Activated naive CD4-positive, alpha-beta T cell treated with anti-CD3 and anti-CD28 coated beads, Interleukin-2, amount 50 U/mL, for 72 hours (primary cell): ENCODE measurements at regions not wholly inside any gene's neighbourhood (a gene's known extent, or its start where the extent isn't known, plus 50 kb on each side); places are given as distances from the start of the nearest gene placed in this dataset.

ENCODE experiments used
- ATAC-seq, 2 donors: fragments of 150-1000 bp; cut with Tn5 transposase; 2 replicates each; pipeline ENCODE4 v1.10.0; 2021; ENCODE audit warnings: mild to moderate bottlenecking in 2 of 2, moderate library complexity in 2 of 2
- DNase-seq, 2 donors: peaks; one replicate each; pipeline ENCODE4 v3.0.0; 2021 to 2022; ENCODE audit warnings: low spot score in 2 of 2
- H3K27ac Mint-ChIP-seq, 2 donors: one replicate each; pipeline ENCODE4 v1.8.0; 2022; ENCODE audit warnings: mild to moderate bottlenecking in 2 of 2, mixed read lengths in 2 of 2
- H3K36me3 Mint-ChIP-seq, 2 donors: one replicate each; pipeline ENCODE4 v1.8.0; 2022; ENCODE audit warnings: mixed read lengths in 2 of 2
- H3K9me3 Mint-ChIP-seq, 2 donors: one replicate each; pipeline ENCODE4 v1.8.0; 2022; ENCODE audit warnings: mixed read lengths in 2 of 2

- no peak for ATAC-seq
- Mint-ChIP-seq H3K27ac (no peak overlapping the region), H3K9me3 (peaks cover 23 to 25% of the 10 kb centered on the region in 2 donors), H3K36me3 (peaks cover 0 to 7% of the 10 kb centered on the region in 2 donors)
- DNase-seq, result no peak
Measured at GRCh38 chr3:147030274-147030673, 376.1 kb downstream of the ZIC4 start.

DNA sequence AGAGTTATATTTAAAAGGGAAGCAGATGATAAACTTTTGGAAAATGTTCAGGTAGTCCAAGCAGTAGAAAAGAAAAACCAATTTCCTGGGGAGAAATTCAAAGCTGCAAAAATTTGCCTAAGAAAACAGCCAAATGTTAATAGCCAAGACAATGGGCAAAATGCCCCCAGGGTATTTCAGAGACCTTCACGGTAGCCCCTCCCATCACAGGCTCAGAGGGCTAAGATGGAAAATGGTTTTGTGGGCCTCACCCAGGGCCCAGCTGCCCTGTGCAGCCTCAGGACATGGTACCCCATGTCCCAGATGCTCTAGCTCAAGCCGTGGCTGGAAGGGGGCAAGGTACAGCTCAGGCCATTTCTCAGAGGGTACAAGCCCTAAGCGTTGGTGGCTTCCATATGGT lies 391.0 kb downstream of the ZIC4 start:
- Mint-ChIP-seq H3K36me3 (peaks cover 0 to 8% of the 10 kb centered on the region in 2 donors), H3K27ac (no peak overlapping the region), H3K9me3 (peaks cover 0 to 9% of the 10 kb centered on the region in 2 donors)
- ATAC-seq (no peak), DNase-seq (no peak)

DNA sequence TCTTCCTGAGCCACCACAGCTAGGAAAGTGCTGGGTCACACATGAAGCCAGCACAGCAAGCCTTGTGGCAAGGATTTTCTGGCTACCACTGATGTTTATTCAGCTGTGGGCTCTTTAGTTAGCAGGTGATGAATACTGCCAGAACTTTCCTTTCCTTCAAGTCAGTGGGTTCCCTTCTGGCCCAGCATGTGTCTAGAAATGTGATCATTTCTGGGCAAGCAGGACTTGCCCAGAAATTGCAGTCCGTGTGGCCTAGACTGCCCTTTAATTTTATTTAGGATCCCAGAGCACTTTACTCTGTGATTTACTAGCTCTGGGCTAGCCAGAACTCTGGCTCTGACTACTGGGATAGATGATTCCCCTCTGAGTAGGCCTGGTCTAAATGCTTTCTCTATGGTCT lies 397.5 kb downstream of the ZIC4 start:
- no peak overlapping the region for H3K27ac Mint-ChIP-seq
- H3K36me3 Mint-ChIP-seq, result no peaks in the 10 kb centered on the region
- DNase-seq, result no peak
- H3K9me3 Mint-ChIP-seq, result peaks cover 10 to 32% of the 10 kb centered on the region in 2 donors
- no peak for ATAC-seq

GRCh38 chr3:147008458-147008857 lies 397.9 kb downstream of the ZIC4 start:
- no peak overlapping the region for H3K27ac Mint-ChIP-seq
- no peaks in the 10 kb centered on the region for H3K36me3 Mint-ChIP-seq
- peaks cover 10 to 32% of the 10 kb centered on the region in 2 donors for H3K9me3 Mint-ChIP-seq
- DNase-seq, result no peak
- no peak for ATAC-seq

GRCh38 chr3:147007736-147008245 lies 398.6 kb downstream of the ZIC4 start:
- no peak overlapping the region for H3K27ac Mint-ChIP-seq
- no peaks in the 10 kb centered on the region for H3K36me3 Mint-ChIP-seq
- DNase-seq (no peak), ATAC-seq (no peak)
- H3K9me3 Mint-ChIP-seq, result peaks cover 10 to 32% of the 10 kb centered on the region in 2 donors

DNA sequence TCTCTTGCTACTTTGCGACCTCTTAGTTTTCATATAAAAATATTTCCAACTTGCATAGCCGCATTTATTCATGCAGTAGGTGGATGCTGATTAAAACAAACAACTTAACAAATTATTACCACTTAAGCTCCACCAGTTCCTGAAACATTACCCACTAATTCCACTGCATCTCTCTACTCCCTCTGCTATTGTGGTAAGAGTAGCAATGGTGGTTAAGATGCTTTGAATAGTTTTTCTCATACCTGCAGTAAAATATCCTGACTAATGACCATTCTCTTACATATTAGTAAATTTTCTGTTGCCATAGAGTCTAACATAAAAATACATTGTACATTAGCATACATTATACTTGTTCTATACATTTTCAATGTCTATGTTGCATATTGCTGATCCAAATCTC lies 397.6 kb upstream of the PLSCR5 start:
- H3K9me3 Mint-ChIP-seq, result peaks cover 15 to 23% of the 10 kb centered on the region in 2 donors
- no peak for ATAC-seq
- no peaks in the 10 kb centered on the region for H3K36me3 Mint-ChIP-seq
- no peak overlapping the region for H3K27ac Mint-ChIP-seq
- DNase-seq, result no peak

DNA sequence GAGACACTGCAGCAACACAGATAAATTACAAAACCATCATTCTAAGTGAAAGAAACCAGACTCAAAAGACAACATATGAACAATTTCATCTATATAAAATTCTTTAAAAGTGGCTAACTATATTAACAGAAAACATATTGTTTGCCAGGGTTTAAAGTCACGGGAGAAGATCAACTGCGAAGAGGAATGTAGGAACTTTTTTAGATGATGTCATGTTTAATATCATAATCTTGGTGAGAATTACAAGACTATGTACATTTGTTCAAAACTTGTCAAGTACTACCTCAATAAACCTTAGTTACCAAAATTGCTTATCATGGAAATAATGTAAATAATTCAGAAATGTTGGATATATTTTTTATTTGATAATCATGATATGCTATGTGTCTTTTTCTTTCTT lies 395.1 kb upstream of the PLSCR5 start:
- no peaks in the 10 kb centered on the region for H3K36me3 Mint-ChIP-seq
- no peak overlapping the region for H3K27ac Mint-ChIP-seq
- DNase-seq, result no peak
- ATAC-seq, result no peak
- peaks cover 3 to 14% of the 10 kb centered on the region in 2 donors for H3K9me3 Mint-ChIP-seq

GRCh38 chr3:146991907-146992306 lies 386.8 kb upstream of the PLSCR5 start:
- Mint-ChIP-seq H3K36me3 (no peaks in the 10 kb centered on the region), H3K9me3 (peaks cover 4 to 17% of the 10 kb centered on the region in 2 donors), H3K27ac (no peak overlapping the region)
- ATAC-seq (no peak), DNase-seq (no peak)

DNA sequence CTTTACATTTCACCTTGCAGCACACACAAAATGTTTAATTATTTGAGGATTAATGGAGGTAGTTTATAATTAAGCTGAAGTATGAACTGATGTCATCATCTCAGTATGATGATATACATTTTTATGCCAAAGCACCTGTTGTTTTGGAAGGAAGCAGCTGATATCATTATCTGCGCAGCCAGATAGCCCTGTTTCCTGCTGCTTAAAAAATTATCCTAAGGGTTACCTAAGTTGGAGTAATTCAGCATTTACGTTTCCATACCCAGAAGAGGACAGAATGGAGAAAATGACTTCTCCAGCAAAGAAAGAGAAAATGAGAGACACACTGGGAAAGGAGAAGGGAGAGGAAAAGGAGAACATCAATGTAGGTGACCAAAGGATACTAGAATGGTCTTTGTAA lies 370.3 kb upstream of the PLSCR5 start:
- Mint-ChIP-seq H3K9me3 (peaks cover 0 to 8% of the 10 kb centered on the region in 2 donors), H3K27ac (no peak overlapping the region), H3K36me3 (no peaks in the 10 kb centered on the region)
- no peak for DNase-seq
- ATAC-seq, result no peak

GRCh38 chr3:146975032-146975431 lies 369.9 kb upstream of the PLSCR5 start:
- no peaks in the 10 kb centered on the region for H3K36me3 Mint-ChIP-seq
- no peak overlapping the region for H3K27ac Mint-ChIP-seq
- DNase-seq, result no peak
- no peak for ATAC-seq
- peaks cover 0 to 10% of the 10 kb centered on the region in 2 donors for H3K9me3 Mint-ChIP-seq

DNA sequence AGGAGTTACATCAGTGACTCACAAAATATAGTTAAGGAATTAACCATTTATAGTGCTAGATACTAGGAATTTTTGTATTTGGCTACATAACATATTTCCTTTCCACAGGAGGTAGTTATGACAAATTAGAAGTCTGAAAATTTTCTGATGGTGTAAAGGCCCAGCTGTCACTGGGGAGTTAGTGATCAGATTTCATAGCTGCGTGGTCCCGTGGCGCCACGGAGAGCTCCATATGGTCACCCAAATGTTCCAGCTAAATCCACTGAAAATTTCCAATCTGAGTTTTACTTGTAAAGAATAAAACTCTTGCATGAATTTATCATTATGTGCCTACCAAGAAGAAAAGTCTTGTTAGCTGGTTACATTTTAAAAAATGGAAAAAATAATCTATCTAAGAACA lies 368.9 kb upstream of the PLSCR5 start:
- no peak overlapping the region for H3K27ac Mint-ChIP-seq
- H3K9me3 Mint-ChIP-seq, result peaks cover 1 to 12% of the 10 kb centered on the region in 2 donors
- DNase-seq, result no peak
- no peak for ATAC-seq
- H3K36me3 Mint-ChIP-seq, result no peaks in the 10 kb centered on the region

- DNase-seq (no peak), ATAC-seq (no peak)
- no peak overlapping the region for H3K27ac Mint-ChIP-seq
- no peaks in the 10 kb centered on the region for H3K36me3 Mint-ChIP-seq
- peaks cover 6 to 16% of the 10 kb centered on the region in 2 donors for H3K9me3 Mint-ChIP-seq
Measured at GRCh38 chr3:146972726-146973125, 367.6 kb upstream of the PLSCR5 start.

DNA sequence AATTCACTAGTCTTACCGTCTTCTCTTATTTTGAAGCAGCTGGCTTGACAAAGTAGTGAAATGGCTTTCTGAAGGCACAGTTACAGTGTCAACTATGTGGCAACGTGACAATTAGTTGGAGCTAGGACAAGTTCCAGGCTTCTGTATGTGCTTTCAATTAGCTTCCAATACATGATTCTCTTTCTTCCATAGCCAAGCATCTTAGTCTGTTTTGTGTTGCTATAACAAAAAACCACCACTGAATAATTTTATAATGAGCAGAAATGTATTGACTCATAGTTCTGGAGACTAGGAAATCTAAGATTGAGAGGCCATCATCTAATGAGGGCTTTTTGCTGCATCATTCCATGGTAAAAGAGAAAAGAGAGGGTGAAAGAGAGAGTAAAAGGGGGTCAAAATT lies 365.1 kb upstream of the PLSCR5 start:
- Mint-ChIP-seq H3K27ac (no peak overlapping the region), H3K9me3 (peaks cover 6 to 13% of the 10 kb centered on the region in 2 donors), H3K36me3 (no peaks in the 10 kb centered on the region)
- DNase-seq, result no peak
- no peak for ATAC-seq

GRCh38 chr3:146969356-146969755 lies 364.2 kb upstream of the PLSCR5 start:
- DNase-seq, result no peak
- H3K27ac Mint-ChIP-seq, result no peak overlapping the region
- no peak for ATAC-seq
- H3K36me3 Mint-ChIP-seq, result no peaks in the 10 kb centered on the region
- peaks cover 10 to 17% of the 10 kb centered on the region in 2 donors for H3K9me3 Mint-ChIP-seq

- Mint-ChIP-seq H3K9me3 (peaks cover 12 to 25% of the 10 kb centered on the region in 2 donors), H3K27ac (no peak overlapping the region), H3K36me3 (no peaks in the 10 kb centered on the region)
- ATAC-seq, result no peak
- no peak for DNase-seq
Measured at GRCh38 chr3:146968204-146968651, 363.1 kb upstream of the PLSCR5 start.

DNA sequence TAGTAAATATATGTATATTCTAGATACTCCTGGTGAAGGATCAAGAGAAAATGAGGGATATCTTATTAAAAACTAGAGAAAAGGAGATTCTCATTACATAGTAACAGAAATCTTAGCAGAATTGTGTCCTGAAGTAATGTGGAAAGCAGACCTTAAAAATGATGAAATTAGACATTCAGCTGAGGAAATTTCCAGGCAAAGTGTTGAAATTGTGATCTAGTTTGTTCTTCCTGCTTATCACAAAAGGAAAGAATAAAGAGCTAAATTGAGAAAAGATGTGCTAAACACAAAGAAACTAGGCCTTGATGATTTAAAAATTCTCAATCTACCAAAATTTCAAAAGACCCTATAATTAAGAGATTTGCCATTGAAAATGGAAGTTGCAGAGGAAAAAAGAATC lies 362.6 kb upstream of the PLSCR5 start:
- DNase-seq (no peak), ATAC-seq (no peak)
- Mint-ChIP-seq H3K9me3 (peaks cover 12 to 28% of the 10 kb centered on the region in 2 donors), H3K36me3 (no peaks in the 10 kb centered on the region), H3K27ac (no peak overlapping the region)

DNA sequence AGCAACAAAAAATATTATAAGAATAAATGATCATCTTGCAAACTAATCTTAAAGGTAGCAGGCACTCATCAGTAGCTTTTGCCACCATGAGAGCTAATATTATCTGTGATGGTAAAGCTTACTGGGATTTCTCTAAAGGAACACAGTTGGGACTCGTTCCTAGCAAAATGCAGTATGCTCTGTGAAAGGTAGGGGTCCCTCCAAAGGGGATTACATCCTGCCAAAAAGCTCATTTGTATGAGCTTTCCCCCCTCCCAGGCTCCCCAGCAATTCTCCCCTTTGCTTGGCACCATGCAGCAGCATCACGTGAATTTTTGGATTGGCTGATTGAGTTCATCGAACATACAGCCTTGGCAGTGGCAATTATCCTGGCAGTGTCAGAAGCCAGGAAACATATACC lies 361.0 kb upstream of the PLSCR5 start:
- Mint-ChIP-seq H3K36me3 (no peaks in the 10 kb centered on the region), H3K27ac (no peak overlapping the region), H3K9me3 (peaks cover 12 to 25% of the 10 kb centered on the region in 2 donors)
- ATAC-seq, result no peak
- DNase-seq, result no peak

DNA sequence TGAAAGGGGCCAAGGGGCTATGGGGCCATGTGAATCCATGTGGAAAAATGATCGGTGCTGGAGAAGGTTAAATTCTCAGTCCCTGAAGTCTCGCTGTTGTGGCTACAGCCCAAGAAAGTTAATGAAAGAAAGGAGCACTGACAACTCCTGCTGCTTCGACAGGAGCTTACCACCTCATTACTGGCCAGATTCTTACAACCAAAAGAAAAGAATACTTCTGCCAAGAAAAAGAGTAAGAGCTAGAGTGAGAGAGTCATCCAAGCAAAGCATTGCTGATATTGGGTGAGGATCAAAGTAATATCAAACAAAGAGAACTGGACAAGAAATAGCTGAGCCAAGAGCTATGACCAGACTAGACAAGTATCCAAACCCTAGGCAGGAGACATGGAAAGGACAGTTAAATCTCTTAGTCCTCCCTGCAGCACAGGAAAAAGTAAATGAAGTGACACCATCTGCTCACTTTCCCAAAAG lies 348.4 kb upstream of the PLSCR5 start:
- DNase-seq (no peak), ATAC-seq (no peak)
- H3K9me3 Mint-ChIP-seq, result no peaks in the 10 kb centered on the region
- no peaks in the 10 kb centered on the region for H3K36me3 Mint-ChIP-seq
- H3K27ac Mint-ChIP-seq, result no peak overlapping the region
